ENCODE measurements at regions not wholly inside any gene's neighbourhood (a gene's known extent, or its start where the extent isn't known, plus 50 kb on each side); places are given as distances from the start of the nearest gene placed in this dataset.

DNA sequence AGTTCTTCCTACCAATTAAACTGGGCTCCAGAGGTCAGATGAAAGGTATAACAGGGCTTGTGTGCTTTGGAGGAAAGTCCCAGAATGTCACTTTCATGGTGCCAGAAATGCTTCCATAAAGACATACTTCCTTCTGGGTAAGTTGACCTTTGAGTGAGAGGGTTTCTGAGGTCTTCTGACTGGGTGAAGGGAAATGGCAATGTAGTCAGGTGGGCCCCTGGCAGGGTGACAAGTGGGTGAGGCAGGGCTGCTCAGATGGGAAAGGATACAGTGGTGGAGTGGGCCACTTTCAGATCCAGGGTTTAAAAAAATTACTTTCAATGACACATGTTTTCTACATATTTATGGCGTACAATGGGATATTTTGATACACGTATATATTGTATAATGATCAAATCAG, 136.5 kb upstream of the PITX1 start:
- Histone ChIP-seq H3K9me1 (replicated peaks; ENCODE audit: control insufficient read depth, extremely low read depth, insufficient read depth, low read length) (no peaks in the 10 kb centered on the region), H3K9ac (replicated peaks; ENCODE audit: extremely low read depth, insufficient read depth, low read length) (no peak overlapping the region), H3K9me3 (replicated peaks; ENCODE audit: control insufficient read depth, insufficient read depth, low read length) (no peaks in the 10 kb centered on the region), H3K79me2 (ENCODE audit: control insufficient read depth, insufficient read depth, low read length) (no peaks in the 10 kb centered on the region), H3K4me1 (ENCODE audit: control insufficient read depth, extremely low read depth, insufficient read depth, low read length) (no peaks in the 10 kb centered on the region), H3K36me3 (ENCODE audit: control insufficient read depth in 2 of 2, extremely low read depth in 1 of 2, insufficient read depth in 2 of 2, low read length in 2 of 2) (no peaks in the 10 kb centered on the region), H3K4me2 (ENCODE audit: insufficient read depth, low read length) (no peak overlapping the region), H2AFZ (ENCODE audit: low read depth, low read length) (no peak overlapping the region), H3K4me3 (replicated peaks in 1 of 3; ENCODE audit: insufficient read depth in 1 of 3, low read depth in 1 of 3, low read length in 3 of 3) (no peak overlapping the region), H3K27me3 (ENCODE audit: control insufficient read depth in 2 of 2, insufficient read depth in 2 of 2, low read length in 2 of 2) (peaks cover 21 to 30% of the 10 kb centered on the region in 2 experiments), H3K27ac (ENCODE audit: insufficient read depth, low read depth, low read length) (no peak overlapping the region), H4K20me1 (replicated peaks; ENCODE audit: control insufficient read depth, extremely low read depth, insufficient read depth, low read length) (peaks cover 2% of the 10 kb centered on the region)
- POLR2A ChIA-PET, result no interaction called here
- FAIRE-seq (no peak), DNase-seq (ENCODE audit: low read depth, low spot score) (no peak)
- no peak for TF ChIP-seq JUN (IDR thresholded peaks at IDR 0.05; ENCODE audit: borderline replicate concordance, insufficient read depth, insufficient read length, low read depth)
- TF ChIP-seq MYC (IDR thresholded peaks at IDR 0.05; ENCODE audit: low read depth, low read length), result no peak
- TF ChIP-seq, protein P1, sequence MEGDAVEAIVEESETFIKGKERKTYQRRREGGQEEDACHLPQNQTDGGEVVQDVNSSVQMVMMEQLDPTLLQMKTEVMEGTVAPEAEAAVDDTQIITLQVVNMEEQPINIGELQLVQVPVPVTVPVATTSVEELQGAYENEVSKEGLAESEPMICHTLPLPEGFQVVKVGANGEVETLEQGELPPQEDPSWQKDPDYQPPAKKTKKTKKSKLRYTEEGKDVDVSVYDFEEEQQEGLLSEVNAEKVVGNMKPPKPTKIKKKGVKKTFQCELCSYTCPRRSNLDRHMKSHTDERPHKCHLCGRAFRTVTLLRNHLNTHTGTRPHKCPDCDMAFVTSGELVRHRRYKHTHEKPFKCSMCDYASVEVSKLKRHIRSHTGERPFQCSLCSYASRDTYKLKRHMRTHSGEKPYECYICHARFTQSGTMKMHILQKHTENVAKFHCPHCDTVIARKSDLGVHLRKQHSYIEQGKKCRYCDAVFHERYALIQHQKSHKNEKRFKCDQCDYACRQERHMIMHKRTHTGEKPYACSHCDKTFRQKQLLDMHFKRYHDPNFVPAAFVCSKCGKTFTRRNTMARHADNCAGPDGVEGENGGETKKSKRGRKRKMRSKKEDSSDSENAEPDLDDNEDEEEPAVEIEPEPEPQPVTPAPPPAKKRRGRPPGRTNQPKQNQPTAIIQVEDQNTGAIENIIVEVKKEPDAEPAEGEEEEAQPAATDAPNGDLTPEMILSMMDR (IDR thresholded peaks at IDR 0.05; ENCODE audit: extremely low read depth in 1 of 2, insufficient read depth in 1 of 2, low read depth in 1 of 2, low read length in 2 of 2), result no peak
- no peak for TF ChIP-seq POLR2AphosphoS5 (IDR thresholded peaks at IDR 0.05; ENCODE audit: insufficient read depth, low read depth, low read length)
- TF ChIP-seq GATA2 (IDR thresholded peaks at IDR 0.05; ENCODE audit: insufficient read depth, insufficient read length, low read depth, low read length), result no peak
- no peak for TF ChIP-seq EZH2 (IDR thresholded peaks at IDR 0.05; ENCODE audit: borderline replicate concordance, low read depth, low read length, severe bottlenecking)
- no peak for TF ChIP-seq FOS (IDR thresholded peaks at IDR 0.05; ENCODE audit: borderline replicate concordance, insufficient read depth, low read length)
- TF ChIP-seq, protein P2, sequence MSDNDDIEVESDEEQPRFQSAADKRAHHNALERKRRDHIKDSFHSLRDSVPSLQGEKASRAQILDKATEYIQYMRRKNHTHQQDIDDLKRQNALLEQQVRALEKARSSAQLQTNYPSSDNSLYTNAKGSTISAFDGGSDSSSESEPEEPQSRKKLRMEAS (IDR thresholded peaks at IDR 0.05; ENCODE audit: insufficient read depth, insufficient read length), result no peak
- no peak for TF ChIP-seq POLR2A (IDR thresholded peaks at IDR 0.05; ENCODE audit: low read depth, low read length)
- intact Hi-C loops (cut with micrococcal nuclease) (no loop called here), dilution Hi-C loops (cut with MboI; ENCODE audit: extremely low pct_ligation_motif_present, low sequenced_read_pairs) (no loop called here)
- no TSS peak for BruUV-seq (replicated peaks)
- CTCF ChIA-PET, result no interaction called here
